Astrocyte of the cerebellum (primary cell): ENCODE measurements at regions not wholly inside any gene's neighbourhood (a gene's known extent, or its start where the extent isn't known, plus 50 kb on each side); places are given as distances from the start of the nearest gene placed in this dataset.
A peak's percentile ranks its signal among the peaks of the same experiment; 100 is the strongest.
"Not testable (repeated sequence)": the region's sequence is repeated elsewhere in the genome, so short reads cannot be mapped to it uniquely, and the experiment has no call there.

Experiments used
- DNase-seq: peaks from one replicate; pipeline ENCODE4 v3.0.0-alpha.2; 2011; ENCODE audit warnings: low read depth
- H3K4me3 ChIP-seq: 2 replicates; pipeline ENCODE4 v1.5.1; 2011; ENCODE audit warnings: mild to moderate bottlenecking, low read depth, low read length, moderate library complexity
- CTCF ChIP-seq: IDR thresholded peaks from 2 replicates; pipeline ENCODE4 v1.5.1; 2012; ENCODE audit warnings: low read length, low read depth, moderate library complexity, mild to moderate bottlenecking; ENCODE audit errors: missing control alignments
- in situ Hi-C: cut with HindIII; loops from 2 replicates; pipeline ENCODE4 v1.10.0; 2017; ENCODE audit warnings: low sequenced_read_pairs

- H3K4me3 ChIP-seq: no peak overlapping the region
- no peak for DNase-seq
- in situ Hi-C loops: no loop called here
- TF ChIP-seq CTCF: peak; percentile 12
Measured at GRCh38 chr18:70411876-70412435, 123.1 kb downstream of the SOCS6 start.

- TF ChIP-seq CTCF: no peak
- H3K4me3 ChIP-seq: no peak overlapping the region
- DNase-seq: no peak
- in situ Hi-C loops: no loop called here
Measured at GRCh38 chr18:70411307-70411706, 122.5 kb downstream of the SOCS6 start.

GRCh38 chr18:70405052-70405451 lies 116.2 kb downstream of the SOCS6 start:
- in situ Hi-C loops: no loop called here
- TF ChIP-seq CTCF: no peak
- no peak overlapping the region for H3K4me3 ChIP-seq
- DNase-seq: no peak

- no peak for DNase-seq
- H3K4me3 ChIP-seq: no peak overlapping the region
- no peak for TF ChIP-seq CTCF
- in situ Hi-C loops: no loop called here
Measured at GRCh38 chr18:70400476-70400875, 111.6 kb downstream of the SOCS6 start.

- no peak for DNase-seq
- H3K4me3 ChIP-seq: no peak overlapping the region
- TF ChIP-seq CTCF: no peak
- in situ Hi-C loops: no loop called here
Measured at GRCh38 chr18:70398076-70398475, 109.2 kb downstream of the SOCS6 start.

- no peak for TF ChIP-seq CTCF
- in situ Hi-C loops: no loop called here
- DNase-seq: no peak
- H3K4me3 ChIP-seq: no peak overlapping the region
Measured at GRCh38 chr18:70397259-70397925, 108.5 kb downstream of the SOCS6 start.

GRCh38 chr18:70395771-70396170 lies 106.9 kb downstream of the SOCS6 start:
- DNase-seq, H3K4me3 ChIP-seq, in situ Hi-C loops: not testable (repeated sequence)
